Ovary (tissue), 7 donors: ENCODE measurements at regions not wholly inside any gene's neighbourhood (a gene's known extent, or its start where the extent isn't known, plus 50 kb on each side); places are given as distances from the start of the nearest gene placed in this dataset.

Experiments used
- DNase-seq, 5 donors: peaks; one replicate each; pipeline ENCODE4 v3.0.0-alpha.2; 2019 to 2020
- H3K27ac ChIP-seq, 2 donors: fragments of 200-600 bp; one replicate each; pipeline versions ENCODE4 v1.5.1 to v1.8.0; 2019 to 2022
- H3K27me3 ChIP-seq: fragments of 200-600 bp; one replicate; pipeline ENCODE4 v1.8.0; 2022
- H3K36me3 ChIP-seq: fragments of 200-600 bp; sonication (generic); one replicate; pipeline ENCODE4 v1.5.1; 2019
- H3K4me1 ChIP-seq: one replicate; pipeline ENCODE4 v1.8.1; 2013; ENCODE audit warnings: mild to moderate bottlenecking, moderate library complexity; ENCODE audit not compliant: insufficient read depth
- H3K4me3 ChIP-seq: fragments of 200-600 bp; sonication (generic); one replicate; pipeline ENCODE4 v1.5.1; 2017
- H3K9me3 ChIP-seq, 2 donors: fragments of 200-600 bp in 1 of 2; sonication (generic) in 1 of 2; one replicate each; pipeline versions ENCODE4 v1.5.1 to v1.8.1; 2013 to 2019; ENCODE audit warnings: mild to moderate bottlenecking in 1 of 2, moderate library complexity in 1 of 2
- EP300 ChIP-seq: sonication (generic); formaldehyde crosslinking; IDR thresholded peaks from one replicate; pipeline ENCODE4 v1.6.1; 2017; ENCODE audit warnings: antibody characterized with exemption
- POLR2A ChIP-seq: fragments of 450-650 bp; IDR thresholded peaks from one replicate; pipeline ENCODE4 v1.6.1; 2017; ENCODE audit warnings: antibody characterized with exemption, mild to moderate bottlenecking, moderate library complexity
- WGBS, 3 donors: extraction: QIAGEN DNeasy Blood & Tissue Kit in 1 of 3; methylation state at CpG; one replicate each; pipeline versions ENCODE4 v1.1.5 to v1.1.7; 2013 to 2017; 5-methylcytosine and 5-hydroxymethylcytosine counted together
- intact Hi-C, 4 donors: fragments of 100-400 bp; cut with DNase I; formaldehyde crosslinking; loops; one replicate each; pipeline versions ENCODE4 v1.11.0 to v1.15.1; 2022 to 2023
- TF ChIP-seq, protein P1 (sequence below), 3 donors: fragments of 450-650 bp in 2 of 3; fragments of 200-600 bp in 1 of 3; IDR thresholded peaks; one replicate each; pipeline versions ENCODE4 v1.5.1 to v1.8.0; 2016 to 2022; ENCODE audit warnings: antibody characterized with exemption in 3 of 3, mild to moderate bottlenecking in 1 of 3
- donor health status: DM: no; HTN: no; CAD: no; lungs with moderate emphysema.
- donor health status: DM: no; HTN: no; CAD: no.
- donor health status: Bipolar disorder and iron deficiency.
- donor health status: DM: no; HTN: no; CAD: no.
- donor health status: DM: yes; HTN: yes; CAD: no.

DNA sequence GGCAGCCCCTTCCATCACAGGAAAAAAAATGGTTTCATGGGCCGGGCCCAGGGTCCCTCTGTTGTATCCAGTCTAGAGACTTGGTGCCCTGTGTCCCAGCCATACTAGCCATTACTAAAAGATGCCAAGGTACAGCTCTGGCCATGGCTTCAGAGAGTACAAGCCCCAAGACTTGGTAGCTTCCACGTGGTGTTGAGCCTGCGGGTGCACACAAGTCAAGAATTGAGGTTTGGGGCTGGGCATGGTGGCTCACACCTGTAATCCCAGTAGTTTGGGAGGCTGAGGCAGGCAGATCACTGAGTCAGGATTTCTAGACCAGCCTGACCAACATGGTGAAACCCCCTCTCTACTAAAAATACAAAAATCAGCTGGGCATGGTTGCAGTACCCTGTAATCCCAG is 214.3 kb downstream of the LIG4 start:
- H3K4me3 ChIP-seq: no peak overlapping the region
- no peak for TF ChIP-seq EP300
- TF ChIP-seq POLR2A: no peak
- TF ChIP-seq, protein P1, sequence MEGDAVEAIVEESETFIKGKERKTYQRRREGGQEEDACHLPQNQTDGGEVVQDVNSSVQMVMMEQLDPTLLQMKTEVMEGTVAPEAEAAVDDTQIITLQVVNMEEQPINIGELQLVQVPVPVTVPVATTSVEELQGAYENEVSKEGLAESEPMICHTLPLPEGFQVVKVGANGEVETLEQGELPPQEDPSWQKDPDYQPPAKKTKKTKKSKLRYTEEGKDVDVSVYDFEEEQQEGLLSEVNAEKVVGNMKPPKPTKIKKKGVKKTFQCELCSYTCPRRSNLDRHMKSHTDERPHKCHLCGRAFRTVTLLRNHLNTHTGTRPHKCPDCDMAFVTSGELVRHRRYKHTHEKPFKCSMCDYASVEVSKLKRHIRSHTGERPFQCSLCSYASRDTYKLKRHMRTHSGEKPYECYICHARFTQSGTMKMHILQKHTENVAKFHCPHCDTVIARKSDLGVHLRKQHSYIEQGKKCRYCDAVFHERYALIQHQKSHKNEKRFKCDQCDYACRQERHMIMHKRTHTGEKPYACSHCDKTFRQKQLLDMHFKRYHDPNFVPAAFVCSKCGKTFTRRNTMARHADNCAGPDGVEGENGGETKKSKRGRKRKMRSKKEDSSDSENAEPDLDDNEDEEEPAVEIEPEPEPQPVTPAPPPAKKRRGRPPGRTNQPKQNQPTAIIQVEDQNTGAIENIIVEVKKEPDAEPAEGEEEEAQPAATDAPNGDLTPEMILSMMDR (IDR thresholded peaks at IDR 0.05): no peak
- H3K27ac ChIP-seq: no peak overlapping the region
- H3K4me1 ChIP-seq: no peaks in the 10 kb centered on the region
- intact Hi-C loops: no loop called here
- no peaks in the 10 kb centered on the region for H3K36me3 ChIP-seq
- H3K9me3 ChIP-seq: no peaks in the 10 kb centered on the region
- 64 to 97% (median 77%) methylated on average over 3 of the region's 3 CpGs for WGBS, 3 donors
- DNase-seq: no peak
- no peaks in the 10 kb centered on the region for H3K27me3 ChIP-seq

DNA sequence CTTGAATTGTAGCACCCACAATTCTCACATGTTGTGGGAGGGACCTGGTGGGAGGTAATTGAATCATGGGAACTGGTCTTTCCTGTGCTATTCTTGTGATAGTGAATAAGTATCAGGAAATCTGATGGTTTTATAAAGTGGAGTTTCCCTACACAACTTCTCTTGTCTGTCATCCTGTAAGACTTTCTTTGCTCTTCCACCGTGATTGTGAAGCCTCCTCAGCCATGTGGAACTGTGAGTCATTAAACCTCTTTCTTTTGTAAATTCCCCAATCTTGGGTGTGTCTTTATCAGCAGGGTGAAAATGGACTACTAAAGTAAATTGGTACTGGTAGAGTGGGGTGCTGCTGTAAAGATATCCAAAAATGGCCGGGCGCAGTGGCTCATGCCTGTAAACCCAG is 215.6 kb downstream of the LIG4 start:
- no peak for DNase-seq
- Histone ChIP-seq H3K27me3 (no peaks in the 10 kb centered on the region), H3K4me3 (no peak overlapping the region), H3K4me1 (no peaks in the 10 kb centered on the region), H3K36me3 (no peaks in the 10 kb centered on the region), H3K9me3 (no peaks in the 10 kb centered on the region), H3K27ac (no peak overlapping the region)
- TF ChIP-seq, protein P1 (IDR thresholded peaks at IDR 0.05): no peak
- no peak for TF ChIP-seq POLR2A
- no peak for TF ChIP-seq EP300
- intact Hi-C loops: no loop called here
- 89 to 93% (median 91%) methylated on average over 3 of the region's 3 CpGs for WGBS, 3 donors

DNA sequence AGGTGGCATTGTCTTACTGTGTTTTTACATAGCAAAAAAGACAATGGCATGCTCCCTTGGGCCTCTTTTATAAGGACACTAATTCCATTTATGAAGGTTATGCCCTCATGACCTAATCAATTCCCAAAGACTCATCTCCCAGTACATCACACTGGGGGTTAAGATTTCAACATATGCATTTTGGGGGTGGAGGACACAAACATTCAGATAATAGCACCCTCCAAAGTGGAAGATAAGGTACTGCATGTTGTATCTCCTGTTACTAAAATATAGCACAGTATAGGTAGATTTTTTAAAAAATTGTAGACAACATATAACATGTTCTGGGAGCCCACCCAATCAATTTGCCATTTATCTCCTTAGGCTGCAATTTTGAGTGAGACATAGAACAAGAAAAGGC is 221.2 kb downstream of the LIG4 start:
- DNase-seq: no peak
- no peaks in the 10 kb centered on the region for H3K27me3 ChIP-seq
- H3K27ac ChIP-seq: no peak overlapping the region
- no peaks in the 10 kb centered on the region for H3K36me3 ChIP-seq
- no peaks in the 10 kb centered on the region for H3K4me1 ChIP-seq
- TF ChIP-seq EP300: no peak
- TF ChIP-seq POLR2A: no peak
- TF ChIP-seq, protein P1 (IDR thresholded peaks at IDR 0.05): no peak
- no peaks in the 10 kb centered on the region for H3K9me3 ChIP-seq
- intact Hi-C loops: no loop called here
- no peak overlapping the region for H3K4me3 ChIP-seq

DNA sequence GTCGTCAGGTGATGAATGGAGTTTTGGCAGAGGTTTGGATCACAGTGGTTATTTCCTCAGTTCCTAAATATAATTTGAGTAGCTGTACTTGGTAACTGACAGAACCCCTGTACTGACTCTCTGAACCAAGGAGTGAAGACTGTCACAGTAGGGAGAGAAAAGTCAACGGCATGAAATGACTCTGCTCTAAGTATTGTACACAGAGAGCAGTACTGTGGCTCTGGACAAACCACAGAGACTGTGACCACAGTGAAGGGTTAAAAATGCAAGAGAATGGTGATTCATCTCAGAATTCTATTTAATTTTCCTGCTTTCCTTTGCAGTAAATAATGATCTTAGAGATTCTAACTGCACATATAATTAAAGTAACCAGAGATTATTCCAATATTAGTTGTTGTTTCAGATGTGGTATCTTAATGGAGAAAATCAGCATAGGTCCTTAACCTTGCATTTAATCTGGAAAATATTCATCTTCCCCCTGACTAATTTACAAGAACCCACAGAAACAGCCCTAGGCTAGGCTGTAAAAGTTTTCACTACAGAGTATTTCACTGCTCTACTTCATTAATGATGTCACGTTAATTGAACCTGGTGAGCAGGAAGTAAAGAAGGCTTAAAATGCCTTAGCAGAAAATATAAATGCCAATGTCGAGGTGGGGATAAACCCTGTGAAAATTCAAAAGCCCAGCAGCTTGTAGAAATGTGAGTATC is 221.9 kb downstream of the LIG4 start:
- H3K4me1 ChIP-seq: no peaks in the 10 kb centered on the region
- no peaks in the 10 kb centered on the region for H3K36me3 ChIP-seq
- H3K27ac ChIP-seq: no peak overlapping the region
- no peak overlapping the region for H3K4me3 ChIP-seq
- H3K9me3 ChIP-seq: no peaks in the 10 kb centered on the region
- no peaks in the 10 kb centered on the region for H3K27me3 ChIP-seq
- TF ChIP-seq, protein P1 (IDR thresholded peaks at IDR 0.05): no peak
- TF ChIP-seq POLR2A: no peak
- TF ChIP-seq EP300: no peak
- 48 to 62% (median 62%) methylated on average over 4 of the region's 4 CpGs for WGBS, 3 donors
- intact Hi-C loops: no loop called here
- DNase-seq: no peak
